Naive thymus-derived CD4-positive, alpha-beta T cell (primary cell): ENCODE measurements at regions not wholly inside any gene's neighbourhood (a gene's known extent, or its start where the extent isn't known, plus 50 kb on each side); places are given as distances from the start of the nearest gene placed in this dataset.
"Not testable (repeated sequence)": the region's sequence is repeated elsewhere in the genome, so short reads cannot be mapped to it uniquely, and the experiment has no call there.

ENCODE experiments used
- ATAC-seq: fragments of 150-1000 bp; cut with Tn5 transposase; 2 replicates; pipeline ENCODE4 v1.10.0; 2021; ENCODE audit warnings: mild to moderate bottlenecking, moderate library complexity
- CTCF ChIA-PET: fragments of 350-600 bp; sonication (Branson Sonifier 250); formaldehyde crosslinking; loops from one replicate; lab custom pipeline; 2021; ENCODE audit warnings: antibody characterized with exemption; lab: Charles Lee
- POLR2A ChIA-PET: fragments of 350-600 bp; sonication (Branson Sonifier 250); formaldehyde crosslinking; loops from one replicate; lab custom pipeline; 2021; ENCODE audit warnings: antibody characterized with exemption, inconsistent platforms; lab: Charles Lee
- DNase-seq, 9 donors: peaks; one replicate each; pipeline versions ENCODE4 v3.0.0 to v3.0.0-alpha.2; 2020 to 2022; ENCODE audit warnings: mixed read lengths in 1 of 9
- H3K27ac ChIP-seq: one replicate; pipeline ENCODE4 v1.7.0; 2013; ENCODE audit warnings: mild to moderate bottlenecking, low read depth, low read length, moderate library complexity
- H3K27me3 ChIP-seq, 2 donors: one replicate each; pipeline ENCODE4 v1.7.0; 2013; ENCODE audit warnings: low read length in 2 of 2, mild to moderate bottlenecking in 2 of 2, moderate library complexity in 2 of 2; ENCODE audit not compliant: control insufficient read depth in 2 of 2, insufficient read depth in 2 of 2
- H3K36me3 ChIP-seq, 3 experiments: 1 replicate in 2 of 3; 2 replicates in 1 of 3; pipeline ENCODE4 v1.7.0; 2013; ENCODE audit warnings: low read length in 3 of 3, mild to moderate bottlenecking in 3 of 3, moderate library complexity in 1 of 3; ENCODE audit not compliant: insufficient read depth in 3 of 3, control insufficient read depth in 2 of 3
- H3K4me1 ChIP-seq, 2 donors: one replicate each; pipeline ENCODE4 v1.7.0; 2013; ENCODE audit warnings: low read length in 2 of 2, mild to moderate bottlenecking in 2 of 2, moderate library complexity in 1 of 2; ENCODE audit not compliant: control insufficient read depth in 2 of 2, insufficient read depth in 2 of 2
- H3K4me3 ChIP-seq: 2 replicates; pipeline ENCODE4 v1.7.0; 2013; ENCODE audit warnings: mild to moderate bottlenecking, low read length
- H3K9me3 ChIP-seq, 3 experiments: 1 replicate in 2 of 3; 2 replicates in 1 of 3; pipeline ENCODE4 v1.7.0; 2013; ENCODE audit warnings: low read length in 3 of 3; ENCODE audit not compliant: control insufficient read depth in 2 of 3
- H3K27ac Mint-ChIP-seq, 9 donors: one replicate each; pipeline ENCODE4 v1.8.0; 2020 to 2022; ENCODE audit warnings: mixed read lengths in 9 of 9, mild to moderate bottlenecking in 8 of 9, moderate library complexity in 5 of 9, inconsistent platforms in 2 of 9
- H3K27me3 Mint-ChIP-seq, 5 donors: one replicate each; pipeline ENCODE4 v1.8.0; 2021 to 2022; ENCODE audit warnings: mixed read lengths in 5 of 5, mild to moderate bottlenecking in 1 of 5
- H3K36me3 Mint-ChIP-seq, 5 donors: one replicate each; pipeline ENCODE4 v1.8.0; 2020 to 2022; ENCODE audit warnings: mixed read lengths in 5 of 5, mild to moderate bottlenecking in 3 of 5, inconsistent platforms in 1 of 5
- H3K4me1 Mint-ChIP-seq, 7 donors: one replicate each; pipeline ENCODE4 v1.8.0; 2020 to 2022; ENCODE audit warnings: mixed read lengths in 7 of 7, mild to moderate bottlenecking in 3 of 7, inconsistent platforms in 1 of 7
- H3K4me3 Mint-ChIP-seq, 10 donors: one replicate each; pipeline ENCODE4 v1.8.0; 2020 to 2022; ENCODE audit warnings: mild to moderate bottlenecking in 10 of 10, mixed read lengths in 10 of 10, moderate library complexity in 6 of 10, inconsistent platforms in 2 of 10
- H3K9me3 Mint-ChIP-seq, 11 donors: one replicate each; pipeline ENCODE4 v1.8.0; 2020 to 2022; ENCODE audit warnings: mixed read lengths in 11 of 11, mild to moderate bottlenecking in 4 of 11, inconsistent platforms in 1 of 11, moderate library complexity in 1 of 11
- intact Hi-C, 2 donors: fragments of 100-400 bp; cut with micrococcal nuclease; formaldehyde crosslinking; loops; one replicate each; pipeline ENCODE4 v1.15.1; 2023

DNA sequence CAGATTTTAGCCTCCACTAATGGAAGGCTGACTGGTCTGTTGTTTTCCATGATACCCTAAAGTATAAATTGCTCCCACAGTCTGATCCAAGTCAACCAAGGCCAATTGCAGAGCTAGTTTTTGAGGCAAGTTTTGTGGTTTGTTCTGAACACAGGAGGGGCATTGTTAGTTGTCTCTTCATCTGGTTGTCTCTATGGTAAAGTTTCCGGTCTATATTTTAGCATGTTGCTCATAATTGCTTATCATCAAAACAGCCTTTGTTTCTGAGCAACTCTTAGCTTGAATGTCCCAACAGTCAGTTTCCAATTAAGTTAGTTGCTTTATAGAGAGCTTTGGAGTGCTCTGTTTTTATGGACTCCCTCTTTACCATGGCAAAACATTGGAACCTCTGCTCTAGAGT lies 217.6 kb upstream of the CARD18 start:
- intact Hi-C loops, result no loop called here
- Mint-ChIP-seq H3K4me1 (no peaks in the 10 kb centered on the region), H3K27me3 (peaks cover 0 to 13% (median 0%) of the 10 kb centered on the region in 5 donors), H3K4me3 (no peak overlapping the region), H3K27ac (no peak overlapping the region), H3K36me3 (no peaks in the 10 kb centered on the region), H3K9me3 (no peaks in the 10 kb centered on the region)
- Histone ChIP-seq H3K4me3 (no peak overlapping the region), H3K27ac (no peak overlapping the region), H3K9me3 (no peaks in the 10 kb centered on the region), H3K36me3 (no peaks in the 10 kb centered on the region), H3K27me3 (no peaks in the 10 kb centered on the region), H3K4me1 (no peaks in the 10 kb centered on the region)
- ChIA-PET POLR2A (no interaction called here), CTCF (no interaction called here)
- DNase-seq, result no peak
- ATAC-seq, result no peak

DNA sequence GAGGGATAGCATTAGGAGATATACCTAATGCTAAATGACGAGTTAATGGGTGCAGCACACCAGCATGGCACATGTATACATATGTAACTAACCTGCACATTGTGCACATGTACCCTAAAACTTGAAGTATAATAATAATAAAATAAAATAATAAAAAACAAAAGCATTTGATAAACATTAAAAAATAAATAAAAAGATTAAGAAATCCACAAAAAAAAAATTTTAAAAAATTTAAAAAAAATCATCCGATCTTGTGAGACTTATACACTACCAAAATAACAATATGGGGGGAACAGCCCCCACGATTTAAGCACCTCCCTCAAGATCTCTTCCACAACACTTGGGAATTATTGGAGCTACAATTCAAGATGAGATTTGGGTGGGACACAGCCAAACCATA lies 210.3 kb upstream of the CARD18 start:
- POLR2A ChIA-PET, H3K27me3 ChIP-seq, H3K36me3 Mint-ChIP-seq, H3K4me3 ChIP-seq, intact Hi-C loops, H3K9me3 ChIP-seq, H3K4me3 Mint-ChIP-seq, H3K27me3 Mint-ChIP-seq, H3K27ac Mint-ChIP-seq, DNase-seq, H3K4me1 Mint-ChIP-seq, H3K27ac ChIP-seq, ATAC-seq, H3K36me3 ChIP-seq, CTCF ChIA-PET, H3K4me1 ChIP-seq: not testable (repeated sequence)
- peaks cover 0 to 27% (median 7%) of the 10 kb centered on the region in 11 donors for H3K9me3 Mint-ChIP-seq

DNA sequence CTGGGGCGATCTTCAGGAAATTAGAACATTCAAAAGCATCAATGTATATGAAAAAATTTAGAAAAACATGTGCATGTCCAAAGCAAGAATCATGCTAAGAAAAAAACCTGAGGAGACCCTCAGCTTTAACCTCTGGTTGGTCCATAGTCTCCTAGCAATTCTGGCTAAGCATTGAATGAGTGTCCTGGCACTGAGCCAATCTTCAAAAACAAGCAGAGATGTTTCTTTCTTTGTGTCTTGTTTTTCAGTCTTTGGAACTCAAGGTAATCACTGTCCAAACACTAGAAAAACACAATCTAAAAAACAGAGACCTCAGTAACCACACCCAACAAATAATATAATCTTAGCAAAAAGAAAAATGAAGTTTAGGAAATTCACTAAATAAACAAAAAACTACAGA lies 205.4 kb upstream of the CARD18 start:
- ChIA-PET CTCF (no interaction called here), POLR2A (no interaction called here)
- no peaks in the 10 kb centered on the region for H3K4me1 Mint-ChIP-seq
- H3K4me3 Mint-ChIP-seq, result no peak overlapping the region
- no peak overlapping the region for H3K27ac Mint-ChIP-seq
- no peak overlapping the region for H3K4me3 ChIP-seq
- peaks cover 0 to 5% (median 0%) of the 10 kb centered on the region in 5 donors for H3K27me3 Mint-ChIP-seq
- no peak for ATAC-seq
- H3K27ac ChIP-seq, result no peak overlapping the region
- no peaks in the 10 kb centered on the region for H3K36me3 ChIP-seq
- H3K36me3 Mint-ChIP-seq, result no peaks in the 10 kb centered on the region
- H3K4me1 ChIP-seq, result no peaks in the 10 kb centered on the region
- no peak for DNase-seq
- intact Hi-C loops, result no loop called here
- H3K9me3 ChIP-seq, result no peaks in the 10 kb centered on the region
- H3K27me3 ChIP-seq, result no peaks in the 10 kb centered on the region
- peaks cover 0 to 14% (median 5%) of the 10 kb centered on the region in 11 donors for H3K9me3 Mint-ChIP-seq

DNA sequence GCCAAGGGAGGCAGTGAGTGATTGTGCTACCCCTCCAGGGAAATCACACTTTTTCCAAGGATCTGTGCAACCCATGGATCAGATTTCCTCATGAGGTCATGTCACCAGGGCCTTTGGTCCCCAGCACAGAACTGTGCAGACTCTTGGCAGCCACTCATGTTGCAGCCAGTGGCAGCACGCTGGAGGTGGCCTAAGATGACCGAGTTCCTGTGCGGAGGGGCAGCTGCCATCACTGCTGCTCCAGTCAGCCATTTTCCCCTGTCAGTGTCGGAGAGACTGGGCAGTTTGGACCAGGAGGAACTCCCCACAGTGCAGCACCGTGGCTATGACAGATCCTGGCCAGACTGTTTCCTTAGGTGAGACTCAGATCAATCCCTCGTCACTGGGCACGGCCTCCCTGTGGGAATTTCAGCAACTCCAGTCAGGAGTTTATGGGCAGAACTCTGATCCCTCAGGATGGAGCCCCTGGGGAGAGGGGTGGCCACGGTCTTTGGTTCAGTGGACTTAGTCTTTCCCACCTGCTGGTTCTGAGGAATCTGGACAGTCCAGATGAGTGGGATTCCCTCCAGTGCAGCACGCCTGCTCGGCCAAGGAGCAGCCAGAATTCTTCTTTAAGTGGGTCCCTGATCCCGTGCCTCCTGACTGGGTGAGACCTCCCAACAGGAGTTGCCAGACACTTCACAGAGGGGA lies 194.6 kb upstream of the CARD18 start:
- intact Hi-C loops, result no loop called here
- Mint-ChIP-seq H3K4me1 (no peaks in the 10 kb centered on the region), H3K36me3 (no peaks in the 10 kb centered on the region), H3K27me3 (peaks cover 0 to 10% (median 7%) of the 10 kb centered on the region in 5 donors), H3K4me3 (no peak overlapping the region), H3K9me3 (peaks cover 0 to 24% (median 8%) of the 10 kb centered on the region in 11 donors), H3K27ac (no peak overlapping the region)
- Histone ChIP-seq H3K27ac (no peak overlapping the region), H3K4me3 (no peak overlapping the region), H3K27me3 (no peaks in the 10 kb centered on the region), H3K36me3 (no peaks in the 10 kb centered on the region), H3K4me1 (no peaks in the 10 kb centered on the region), H3K9me3 (no peaks in the 10 kb centered on the region)
- ATAC-seq (no peak), DNase-seq (no peak)
- ChIA-PET CTCF (no interaction called here), POLR2A (no interaction called here)

DNA sequence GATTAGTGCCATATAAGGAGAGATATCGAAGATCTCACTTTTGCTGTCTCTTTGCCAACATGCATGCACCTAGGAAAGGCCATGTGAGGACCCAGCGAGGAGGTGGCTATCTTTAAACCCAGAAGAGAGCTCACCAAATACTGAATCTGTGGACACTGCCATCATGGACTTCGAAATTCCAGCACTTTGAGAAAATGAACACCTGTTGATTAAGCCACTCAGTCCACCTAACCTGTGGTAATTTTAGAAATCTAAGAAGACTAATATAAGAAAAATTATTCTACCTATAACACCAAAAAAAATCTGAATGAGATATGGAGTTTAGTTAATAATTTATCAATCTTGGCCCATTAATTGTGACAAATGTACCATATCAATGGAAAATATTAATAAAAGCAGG lies 193.6 kb upstream of the CARD18 start:
- ChIA-PET POLR2A (no interaction called here), CTCF (no interaction called here)
- no peaks in the 10 kb centered on the region for H3K4me1 ChIP-seq
- H3K36me3 ChIP-seq, result no peaks in the 10 kb centered on the region
- Mint-ChIP-seq H3K27me3 (peaks cover 0 to 9% (median 7%) of the 10 kb centered on the region in 5 donors), H3K27ac (no peak overlapping the region), H3K4me1 (no peaks in the 10 kb centered on the region), H3K4me3 (no peak overlapping the region), H3K9me3 (peaks cover 0 to 24% (median 8%) of the 10 kb centered on the region in 11 donors), H3K36me3 (no peaks in the 10 kb centered on the region)
- ATAC-seq (no peak), DNase-seq (no peak)
- no peak overlapping the region for H3K27ac ChIP-seq
- intact Hi-C loops, result no loop called here
- H3K27me3 ChIP-seq, result no peaks in the 10 kb centered on the region
- H3K4me3 ChIP-seq, result no peak overlapping the region
- H3K9me3 ChIP-seq, result no peaks in the 10 kb centered on the region

DNA sequence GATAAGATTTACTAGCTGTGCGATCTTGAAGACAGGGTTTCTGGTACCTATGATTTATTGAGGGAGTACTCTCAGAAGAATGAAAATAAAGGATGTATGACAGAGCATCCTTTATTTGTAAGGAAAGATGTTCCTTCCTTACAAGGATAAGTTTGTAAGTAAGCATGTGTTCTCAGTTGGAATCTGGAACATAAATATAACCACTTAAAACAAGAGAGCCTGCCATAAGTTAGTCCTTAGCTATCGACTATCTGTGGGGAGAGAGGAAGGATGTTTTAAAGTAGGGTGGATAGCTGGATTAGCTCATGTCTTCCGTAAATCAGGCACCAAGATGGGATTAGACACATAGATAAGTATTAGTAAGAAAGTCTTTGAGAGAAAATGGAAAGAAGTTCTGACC lies 192.6 kb upstream of the CARD18 start:
- Mint-ChIP-seq H3K4me3 (no peak overlapping the region), H3K27ac (no peak overlapping the region), H3K9me3 (peaks cover 0 to 21% (median 6%) of the 10 kb centered on the region in 11 donors), H3K27me3 (peaks cover 0 to 9% (median 5%) of the 10 kb centered on the region in 5 donors), H3K4me1 (no peaks in the 10 kb centered on the region), H3K36me3 (no peaks in the 10 kb centered on the region)
- Histone ChIP-seq H3K9me3 (no peaks in the 10 kb centered on the region), H3K27ac (no peak overlapping the region), H3K4me3 (no peak overlapping the region), H3K36me3 (no peaks in the 10 kb centered on the region), H3K4me1 (no peaks in the 10 kb centered on the region), H3K27me3 (no peaks in the 10 kb centered on the region)
- intact Hi-C loops, result no loop called here
- no peak for DNase-seq
- ChIA-PET POLR2A (no interaction called here), CTCF (no interaction called here)
- ATAC-seq, result no peak

DNA sequence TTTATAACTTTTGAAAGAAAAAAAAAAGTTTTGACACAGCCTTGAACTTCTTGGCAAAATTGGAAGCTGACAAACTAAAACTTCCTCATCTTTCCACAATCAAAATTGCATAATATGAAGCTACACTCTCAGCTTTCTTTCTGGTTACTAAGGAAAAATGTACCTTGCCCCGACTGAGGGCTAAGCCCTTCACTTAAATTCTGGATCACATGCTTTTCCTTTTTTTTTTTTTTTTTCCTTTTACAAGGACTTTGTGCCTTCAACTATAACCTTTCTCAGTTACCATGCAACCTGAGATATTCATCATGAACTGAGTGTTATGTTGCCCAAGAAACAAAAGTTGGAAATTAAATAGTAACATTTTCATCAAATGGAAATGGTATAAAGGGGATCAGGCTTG lies 188.5 kb upstream of the CARD18 start:
- CTCF ChIA-PET, result no interaction called here
- no peak overlapping the region for H3K27ac ChIP-seq
- Mint-ChIP-seq H3K36me3 (no peaks in the 10 kb centered on the region), H3K4me3 (no peak overlapping the region), H3K9me3 (peaks cover 0 to 5% (median 0%) of the 10 kb centered on the region in 11 donors), H3K27ac (no peak overlapping the region), H3K4me1 (no peaks in the 10 kb centered on the region), H3K27me3 (peaks cover 0 to 7% (median 0%) of the 10 kb centered on the region in 5 donors)
- intact Hi-C loops, result no loop called here
- no peaks in the 10 kb centered on the region for H3K9me3 ChIP-seq
- DNase-seq (no peak), ATAC-seq (no peak)
- H3K4me1 ChIP-seq, result no peaks in the 10 kb centered on the region
- no peaks in the 10 kb centered on the region for H3K36me3 ChIP-seq
- no peaks in the 10 kb centered on the region for H3K27me3 ChIP-seq
- H3K4me3 ChIP-seq, result no peak overlapping the region
- POLR2A ChIA-PET, result no interaction called here
